Esophagus muscularis mucosa (tissue), 4 donors: ENCODE measurements at regions not wholly inside any gene's neighbourhood (a gene's known extent, or its start where the extent isn't known, plus 50 kb on each side); places are given as distances from the start of the nearest gene placed in this dataset.

Experiments
- EP300 ChIP-seq: sonication (generic); formaldehyde crosslinking; IDR thresholded peaks from one replicate; pipeline ENCODE4 v1.6.1; 2017; ENCODE audit warnings: antibody characterized with exemption
- POLR2A ChIP-seq: fragments of 450-650 bp; IDR thresholded peaks from one replicate; pipeline ENCODE4 v1.6.1; 2017; ENCODE audit warnings: antibody characterized with exemption, moderate library complexity, mild to moderate bottlenecking, low read depth
- POLR2AphosphoS5 ChIP-seq, 2 donors: sonication (generic); formaldehyde crosslinking; IDR thresholded peaks; one replicate each; pipeline ENCODE4 v1.6.1; 2017; ENCODE audit warnings: antibody characterized with exemption in 2 of 2
- TF ChIP-seq, protein P1 (sequence below), 3 experiments: fragments of 200-600 bp in 2 of 3; fragments of 450-650 bp in 1 of 3; sonication (generic) in 2 of 3; IDR thresholded peaks; one replicate each; pipeline ENCODE4 v1.5.1; 2017 to 2019; ENCODE audit warnings: antibody characterized with exemption in 3 of 3, mild to moderate bottlenecking in 2 of 3, moderate library complexity in 1 of 3

DNA sequence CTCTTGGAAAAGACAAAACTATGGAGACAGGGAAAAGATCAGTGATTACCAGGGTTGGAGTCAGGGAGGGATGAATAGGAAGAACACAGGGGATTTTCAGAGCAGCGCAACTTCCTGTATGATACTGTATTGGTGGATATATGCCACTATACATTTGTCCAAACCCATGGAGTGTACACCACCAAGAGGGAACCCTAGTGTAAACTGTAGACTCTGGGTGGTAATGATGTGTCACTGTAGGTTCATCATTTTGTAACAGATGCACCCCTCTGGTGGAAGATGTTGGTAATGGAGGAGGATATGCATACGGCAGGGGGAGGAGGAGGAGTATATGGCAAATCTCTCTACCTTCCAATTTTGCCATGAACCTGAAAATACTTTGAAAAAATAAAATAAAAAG, 68.1 kb downstream of the UFM1 start:
- TF ChIP-seq, protein P1, sequence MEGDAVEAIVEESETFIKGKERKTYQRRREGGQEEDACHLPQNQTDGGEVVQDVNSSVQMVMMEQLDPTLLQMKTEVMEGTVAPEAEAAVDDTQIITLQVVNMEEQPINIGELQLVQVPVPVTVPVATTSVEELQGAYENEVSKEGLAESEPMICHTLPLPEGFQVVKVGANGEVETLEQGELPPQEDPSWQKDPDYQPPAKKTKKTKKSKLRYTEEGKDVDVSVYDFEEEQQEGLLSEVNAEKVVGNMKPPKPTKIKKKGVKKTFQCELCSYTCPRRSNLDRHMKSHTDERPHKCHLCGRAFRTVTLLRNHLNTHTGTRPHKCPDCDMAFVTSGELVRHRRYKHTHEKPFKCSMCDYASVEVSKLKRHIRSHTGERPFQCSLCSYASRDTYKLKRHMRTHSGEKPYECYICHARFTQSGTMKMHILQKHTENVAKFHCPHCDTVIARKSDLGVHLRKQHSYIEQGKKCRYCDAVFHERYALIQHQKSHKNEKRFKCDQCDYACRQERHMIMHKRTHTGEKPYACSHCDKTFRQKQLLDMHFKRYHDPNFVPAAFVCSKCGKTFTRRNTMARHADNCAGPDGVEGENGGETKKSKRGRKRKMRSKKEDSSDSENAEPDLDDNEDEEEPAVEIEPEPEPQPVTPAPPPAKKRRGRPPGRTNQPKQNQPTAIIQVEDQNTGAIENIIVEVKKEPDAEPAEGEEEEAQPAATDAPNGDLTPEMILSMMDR (IDR thresholded peaks at IDR 0.05): peak in 1 of 3 experiments; percentile 15
- TF ChIP-seq POLR2AphosphoS5 (IDR thresholded peaks at IDR 0.05): no peak
- TF ChIP-seq EP300: no peak
- no peak for TF ChIP-seq POLR2A
